ENCODE measurements at regions not wholly inside any gene's neighbourhood (a gene's known extent, or its start where the extent isn't known, plus 50 kb on each side); places are given as distances from the start of the nearest gene placed in this dataset.
"Not testable (repeated sequence)": the region's sequence is repeated elsewhere in the genome, so short reads cannot be mapped to it uniquely, and the experiment has no call there.

DNA sequence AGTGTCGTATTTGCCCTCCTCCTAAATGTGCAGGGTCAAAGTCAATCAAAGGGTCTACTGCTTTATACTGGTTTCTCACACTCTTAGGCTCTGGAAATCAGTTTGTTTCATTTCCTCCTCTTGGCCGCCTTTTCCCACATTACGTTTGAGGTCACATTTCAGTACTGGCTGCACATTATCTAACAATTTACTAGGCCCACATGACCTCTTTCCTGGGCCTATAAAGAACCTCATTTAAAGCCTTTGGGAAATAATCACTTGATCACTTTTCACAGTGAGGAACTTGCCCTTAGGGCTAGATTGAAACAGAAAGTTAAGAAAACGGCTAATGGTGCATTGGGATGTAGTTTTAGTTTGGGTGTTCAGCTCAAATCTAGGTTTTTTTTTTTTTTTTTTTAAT is 497.5 kb downstream of the RERGL start:
- H3K9me3 Mint-ChIP-seq, result peaks cover 0 to 31% (median 9%) of the 10 kb centered on the region in 9 donors
- DNase-seq, result no peak
- POLR2A ChIA-PET, result no interaction called here
- no peak overlapping the region for H3K4me3 Mint-ChIP-seq
- no peaks in the 10 kb centered on the region for H3K36me3 Mint-ChIP-seq
- no peak overlapping the region for H3K27ac Mint-ChIP-seq
- H3K27me3 Mint-ChIP-seq, result no peaks in the 10 kb centered on the region
- ATAC-seq, result no peak
- H3K4me1 Mint-ChIP-seq, result no peaks in the 10 kb centered on the region

DNA sequence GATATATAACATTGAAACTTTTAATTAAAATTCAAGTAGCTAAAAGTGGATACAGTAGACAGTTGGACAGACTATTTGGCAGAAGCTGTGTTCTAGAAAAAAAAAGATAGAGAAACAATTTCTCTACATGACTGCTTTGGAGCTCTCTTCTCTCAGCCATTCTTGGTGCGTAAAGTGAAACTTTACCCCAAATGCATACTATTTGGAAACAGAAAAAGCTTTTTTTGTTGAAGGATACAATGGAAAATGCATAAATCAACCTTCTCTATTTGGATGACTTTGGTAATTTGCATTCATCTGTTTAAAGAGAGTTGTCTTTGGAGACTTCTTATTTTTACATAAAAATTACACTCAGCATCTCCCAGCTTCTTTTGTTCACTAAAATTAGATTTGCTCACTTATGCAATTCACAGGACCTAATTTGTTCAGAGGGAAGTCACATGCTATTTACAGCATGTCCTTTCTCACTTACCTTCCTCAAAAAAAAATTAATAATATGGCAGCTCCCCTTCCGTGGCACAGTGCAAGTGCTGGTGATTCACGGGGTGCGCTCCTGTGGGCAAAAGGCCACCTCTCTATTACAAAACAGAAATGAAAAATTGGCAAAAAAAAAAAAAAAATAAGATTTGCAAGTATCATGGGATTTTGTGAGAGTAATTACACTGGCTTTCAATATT is 498.9 kb downstream of the RERGL start:
- Mint-ChIP-seq H3K27ac (no peak overlapping the region), H3K4me1 (no peaks in the 10 kb centered on the region), H3K36me3 (no peaks in the 10 kb centered on the region), H3K4me3 (no peak overlapping the region), H3K27me3 (no peaks in the 10 kb centered on the region), H3K9me3 (peaks cover 0 to 31% (median 3%) of the 10 kb centered on the region in 9 donors)
- ATAC-seq (no peak), DNase-seq (no peak)
- POLR2A ChIA-PET, result no interaction called here

DNA sequence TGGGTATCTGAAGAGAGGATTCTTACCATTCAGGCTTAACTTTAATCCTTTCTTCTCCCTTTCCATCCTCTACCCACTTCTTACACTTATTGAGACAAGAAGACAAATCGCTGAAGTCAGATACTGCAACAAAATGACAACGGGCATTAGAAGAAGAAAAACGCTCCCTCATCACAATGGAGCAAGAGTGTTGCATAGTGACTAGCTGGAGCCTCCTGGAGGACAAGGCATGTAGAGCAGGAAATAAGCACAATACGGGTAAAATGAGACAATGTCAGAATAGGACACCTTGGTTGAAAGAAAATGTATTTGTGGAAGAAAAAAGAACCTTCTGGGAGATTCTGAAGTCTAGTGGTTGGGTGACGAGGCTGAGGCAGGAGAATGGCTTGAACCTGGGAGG is 501.0 kb downstream of the RERGL start:
- DNase-seq, result no peak
- Mint-ChIP-seq H3K27me3 (no peaks in the 10 kb centered on the region), H3K27ac (no peak overlapping the region), H3K36me3 (no peaks in the 10 kb centered on the region), H3K4me1 (no peaks in the 10 kb centered on the region), H3K4me3 (no peak overlapping the region), H3K9me3 (peaks cover 0 to 31% (median 5%) of the 10 kb centered on the region in 9 donors)
- POLR2A ChIA-PET, result no interaction called here
- ATAC-seq, result no peak

DNA sequence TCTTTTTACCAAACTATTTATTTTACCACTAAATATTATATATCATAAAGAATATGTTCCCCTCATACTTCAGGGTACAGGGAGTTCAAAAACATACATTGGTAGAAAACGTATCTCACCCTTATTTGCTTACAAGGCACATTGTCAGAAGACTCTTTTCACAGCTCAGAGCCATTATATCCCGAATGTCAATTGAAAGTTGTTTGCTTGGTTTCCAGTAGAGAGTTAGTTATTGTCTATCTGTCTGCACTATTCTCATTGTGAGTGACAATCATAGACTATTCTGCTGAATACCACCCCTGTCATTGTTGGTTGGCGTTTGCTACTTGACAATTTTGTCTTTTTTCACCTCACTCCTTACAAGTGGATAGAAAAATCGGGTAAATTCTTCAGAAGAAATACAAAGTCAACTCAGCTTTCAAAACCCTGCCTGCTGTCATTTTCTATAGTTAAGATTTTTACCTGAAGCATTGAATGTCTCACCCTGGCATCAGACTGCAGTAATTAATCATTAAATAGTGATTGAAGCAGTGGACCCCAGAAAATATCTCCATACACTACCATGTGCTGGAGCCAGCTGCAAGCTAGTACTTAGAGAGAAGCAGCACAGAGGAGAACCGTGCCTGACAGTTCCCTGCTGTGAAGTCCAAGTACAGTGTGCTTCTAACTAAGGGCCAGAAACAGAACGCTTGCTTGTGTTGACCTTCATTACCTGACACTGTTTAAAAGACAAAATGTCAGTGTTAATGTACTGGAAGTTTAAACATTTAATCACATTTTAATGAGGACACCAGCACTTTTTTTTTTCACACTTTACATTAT is 510.6 kb downstream of the RERGL start:
- DNase-seq, result no peak
- POLR2A ChIA-PET, result no interaction called here
- no peak overlapping the region for H3K27ac Mint-ChIP-seq
- peaks cover 0 to 18% (median 5%) of the 10 kb centered on the region in 9 donors for H3K9me3 Mint-ChIP-seq
- no peaks in the 10 kb centered on the region for H3K4me1 Mint-ChIP-seq
- H3K4me3 Mint-ChIP-seq, result no peak overlapping the region
- no peaks in the 10 kb centered on the region for H3K36me3 Mint-ChIP-seq
- ATAC-seq, result no peak
- H3K27me3 Mint-ChIP-seq, result no peaks in the 10 kb centered on the region

DNA sequence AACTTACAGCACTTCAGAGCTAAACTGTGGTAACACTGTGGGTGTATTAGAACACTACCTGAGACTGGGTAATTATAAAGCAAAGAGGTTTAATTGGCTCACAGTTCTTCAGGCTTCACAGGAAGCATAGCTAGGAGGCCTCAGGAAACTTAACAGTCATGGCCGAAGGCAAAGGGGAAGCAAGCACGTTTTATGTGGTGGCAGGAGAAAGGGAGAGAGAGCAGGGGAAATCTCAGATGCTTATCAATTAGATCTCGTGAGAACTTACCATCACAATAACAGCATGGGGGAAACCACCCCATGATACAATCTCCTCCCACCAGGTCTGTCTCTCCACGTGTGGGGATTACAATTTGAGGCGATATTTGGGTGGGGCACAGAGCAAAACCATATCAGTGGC is 512.6 kb downstream of the RERGL start:
- H3K4me3 Mint-ChIP-seq, result no peak overlapping the region
- H3K36me3 Mint-ChIP-seq, result no peaks in the 10 kb centered on the region
- H3K27ac Mint-ChIP-seq, result no peak overlapping the region
- H3K9me3 Mint-ChIP-seq, result peaks cover 2 to 18% (median 8%) of the 10 kb centered on the region in 9 donors
- H3K4me1 Mint-ChIP-seq, result no peaks in the 10 kb centered on the region
- POLR2A ChIA-PET, result no interaction called here
- ATAC-seq (no peak), DNase-seq (no peak)
- no peaks in the 10 kb centered on the region for H3K27me3 Mint-ChIP-seq

DNA sequence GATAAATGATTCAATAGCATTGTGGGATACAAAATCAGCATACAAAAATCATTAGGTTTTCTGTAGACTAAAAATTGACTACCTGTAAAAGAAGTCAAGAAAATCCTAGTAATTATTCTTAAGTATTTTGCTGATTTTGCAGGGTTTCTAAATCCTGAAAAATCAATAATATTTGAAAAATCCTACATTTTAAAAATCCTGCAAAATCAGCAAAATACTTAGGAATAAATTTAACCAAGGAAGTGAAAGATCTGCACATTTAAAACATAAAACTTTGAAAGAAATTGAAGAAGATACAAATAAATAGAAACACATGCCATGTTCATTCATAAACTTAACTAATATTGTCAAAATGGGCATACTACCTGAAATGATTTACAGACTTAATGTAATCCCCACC is 517.7 kb downstream of the RERGL start:
- H3K9me3 Mint-ChIP-seq, result peaks cover 0 to 10% (median 4%) of the 10 kb centered on the region in 9 donors
- POLR2A ChIA-PET, result no interaction called here
- ATAC-seq (no peak), DNase-seq (no peak)
- no peaks in the 10 kb centered on the region for H3K4me1 Mint-ChIP-seq
- H3K27ac Mint-ChIP-seq, result no peak overlapping the region
- H3K27me3 Mint-ChIP-seq, result no peaks in the 10 kb centered on the region
- no peaks in the 10 kb centered on the region for H3K36me3 Mint-ChIP-seq
- no peak overlapping the region for H3K4me3 Mint-ChIP-seq

DNA sequence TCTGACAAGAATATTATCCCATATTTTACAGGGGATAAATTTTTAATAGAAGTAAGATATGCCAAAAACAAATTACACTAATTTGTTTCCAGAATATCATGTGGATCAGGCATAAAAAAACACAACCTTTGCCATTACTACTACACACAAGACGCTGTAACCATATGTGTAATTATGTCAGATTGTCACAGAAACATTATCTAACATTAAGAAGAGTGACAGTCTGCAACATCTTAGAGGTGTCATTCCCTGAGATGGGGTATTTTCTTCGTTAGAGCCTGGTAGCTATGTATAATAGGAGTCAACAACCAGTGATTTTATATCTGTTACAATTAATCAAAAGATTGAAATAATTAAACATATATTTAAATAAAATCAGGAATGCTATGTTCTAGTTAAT is 518.9 kb downstream of the RERGL start:
- Mint-ChIP-seq H3K4me3 (no peak overlapping the region), H3K27me3 (no peaks in the 10 kb centered on the region), H3K4me1 (no peaks in the 10 kb centered on the region), H3K27ac (no peak overlapping the region), H3K36me3 (no peaks in the 10 kb centered on the region), H3K9me3 (peaks cover 0 to 10% (median 2%) of the 10 kb centered on the region in 9 donors)
- ATAC-seq (no peak), DNase-seq (no peak)
- POLR2A ChIA-PET, result no interaction called here

DNA sequence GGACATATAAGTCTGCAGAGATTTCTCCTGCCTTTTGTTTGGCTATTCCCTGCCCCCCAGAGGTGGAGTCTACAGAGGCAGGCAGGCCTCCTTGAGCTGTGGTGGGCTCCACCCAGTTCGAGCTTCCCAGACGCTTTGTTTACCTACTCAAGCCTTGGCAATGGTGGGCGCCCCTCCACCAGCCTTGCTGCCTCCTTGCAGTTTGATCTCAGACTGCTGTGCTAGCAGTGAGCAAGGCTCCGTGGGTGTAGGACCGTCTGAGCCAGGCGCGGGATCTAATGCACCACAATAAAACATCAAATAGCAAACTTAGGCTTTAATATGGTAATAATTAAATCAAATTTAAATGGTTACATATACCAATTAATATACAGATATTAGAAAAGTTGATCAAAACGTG is 525.4 kb downstream of the RERGL start:
- H3K9me3 Mint-ChIP-seq, result peaks cover 0 to 22% (median 11%) of the 10 kb centered on the region in 9 donors
- H3K4me3 Mint-ChIP-seq, H3K27me3 Mint-ChIP-seq, H3K4me1 Mint-ChIP-seq, H3K27ac Mint-ChIP-seq, H3K36me3 Mint-ChIP-seq, ATAC-seq, POLR2A ChIA-PET, DNase-seq: not testable (repeated sequence)

DNA sequence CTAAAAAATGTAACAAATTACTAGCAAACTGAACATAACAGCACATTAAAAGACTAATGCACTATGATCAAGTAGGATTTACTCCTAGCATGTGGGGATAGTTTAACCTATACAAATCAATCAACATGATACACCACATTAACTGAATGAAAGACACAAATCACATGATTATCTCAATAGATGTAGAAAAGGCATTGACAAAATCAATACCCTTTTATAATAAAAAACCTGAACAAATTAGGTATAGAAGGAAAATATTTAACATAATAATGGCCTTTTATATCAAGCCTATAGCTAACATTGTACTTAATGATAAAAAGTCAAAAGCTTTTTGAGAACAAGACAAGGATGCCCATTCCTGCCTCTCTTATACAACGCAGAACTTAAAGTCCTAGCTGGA is 540.0 kb downstream of the RERGL start:
- no peaks in the 10 kb centered on the region for H3K27me3 Mint-ChIP-seq
- H3K27ac Mint-ChIP-seq, result no peak overlapping the region
- H3K9me3 Mint-ChIP-seq, result peaks cover 11 to 37% (median 20%) of the 10 kb centered on the region in 9 donors
- no peak overlapping the region for H3K4me3 Mint-ChIP-seq
- POLR2A ChIA-PET, result no interaction called here
- no peak for DNase-seq
- peaks cover 0 to 5% (median 0%) of the 10 kb centered on the region in 3 donors for H3K36me3 Mint-ChIP-seq
- no peaks in the 10 kb centered on the region for H3K4me1 Mint-ChIP-seq
- no peak for ATAC-seq

DNA sequence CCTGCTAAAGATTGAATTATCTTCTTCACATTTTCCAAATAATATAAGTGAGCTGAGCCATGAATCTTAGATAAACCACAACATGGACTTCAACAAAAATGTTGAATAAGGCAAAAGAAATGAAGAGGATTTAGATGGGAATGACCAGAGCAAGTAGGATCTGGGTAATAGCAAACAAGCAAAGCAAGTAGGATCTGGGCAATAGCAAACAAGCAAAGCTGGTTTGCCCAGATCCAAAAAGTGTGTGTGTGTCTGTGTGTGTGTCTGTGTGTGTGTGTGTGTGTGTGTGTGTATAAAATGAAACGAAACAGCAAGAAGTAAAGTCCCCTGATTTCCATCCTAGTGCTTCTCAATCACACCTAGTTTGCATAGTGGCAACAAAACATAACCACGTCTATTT is 549.1 kb downstream of the RERGL start:
- Mint-ChIP-seq H3K4me3 (no peak overlapping the region), H3K27ac (no peak overlapping the region), H3K9me3 (peaks cover 4 to 59% (median 16%) of the 10 kb centered on the region in 9 donors), H3K4me1 (no peaks in the 10 kb centered on the region), H3K27me3 (no peaks in the 10 kb centered on the region), H3K36me3 (no peaks in the 10 kb centered on the region)
- no peak for ATAC-seq
- DNase-seq, result no peak
- POLR2A ChIA-PET, result no interaction called here

DNA sequence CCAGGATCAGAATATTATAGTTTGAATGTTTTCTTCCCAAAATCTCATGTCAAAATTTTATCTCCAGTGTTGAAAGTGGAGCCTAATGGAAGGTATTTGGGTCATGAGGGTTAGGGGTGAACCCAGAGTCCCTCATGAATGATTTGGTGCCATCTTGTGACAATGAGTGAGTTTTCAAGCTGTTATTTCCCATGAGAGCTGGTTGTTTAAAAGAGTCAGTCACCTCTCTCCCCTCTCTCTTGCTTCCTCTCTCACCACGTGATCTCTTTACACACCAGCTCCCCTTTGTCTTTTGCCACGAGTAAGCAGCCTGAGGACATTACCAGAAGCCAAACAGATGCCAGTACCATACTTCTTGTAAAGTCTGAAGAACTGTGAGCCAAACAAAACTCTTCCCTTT is 561.6 kb downstream of the RERGL start:
- peaks cover 0 to 19% (median 3%) of the 10 kb centered on the region in 9 donors for H3K9me3 Mint-ChIP-seq

DNA sequence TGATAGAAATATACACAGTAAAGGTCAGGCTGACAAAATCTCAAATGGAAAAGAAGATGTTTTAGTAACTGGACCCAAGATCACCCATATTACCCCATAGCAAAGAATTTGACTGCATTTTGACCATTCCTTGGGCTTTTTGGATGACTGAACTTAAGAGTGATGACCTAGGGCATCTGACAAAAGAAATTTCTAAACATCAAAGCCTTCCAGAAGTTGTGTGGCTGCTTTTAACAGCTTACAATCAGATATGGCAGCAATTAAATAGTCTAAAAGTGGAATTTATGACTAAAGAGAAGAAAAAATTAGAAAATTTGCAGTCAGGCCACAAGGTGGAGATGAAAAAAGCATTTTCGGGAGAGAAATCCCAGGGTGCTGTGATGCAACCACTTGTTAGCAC is 563.0 kb downstream of the RERGL start:
- Mint-ChIP-seq H3K27ac (no peak overlapping the region), H3K4me3 (no peak overlapping the region), H3K4me1 (no peaks in the 10 kb centered on the region), H3K27me3 (no peaks in the 10 kb centered on the region), H3K9me3 (peaks cover 0 to 19% (median 3%) of the 10 kb centered on the region in 9 donors), H3K36me3 (no peaks in the 10 kb centered on the region)
- DNase-seq (no peak), ATAC-seq (no peak)
- POLR2A ChIA-PET, result no interaction called here

More for the DNA sequence above, 561.6 kb downstream of the RERGL start:
- no peak overlapping the region for H3K4me3 Mint-ChIP-seq
- H3K27me3 Mint-ChIP-seq, result no peaks in the 10 kb centered on the region
- POLR2A ChIA-PET, result no interaction called here
- H3K27ac Mint-ChIP-seq, result peak overlapping the region in 1 of 10 donors; percentile 66
- no peak for DNase-seq
- no peaks in the 10 kb centered on the region for H3K36me3 Mint-ChIP-seq
- no peak for ATAC-seq
- no peaks in the 10 kb centered on the region for H3K4me1 Mint-ChIP-seq

DNA sequence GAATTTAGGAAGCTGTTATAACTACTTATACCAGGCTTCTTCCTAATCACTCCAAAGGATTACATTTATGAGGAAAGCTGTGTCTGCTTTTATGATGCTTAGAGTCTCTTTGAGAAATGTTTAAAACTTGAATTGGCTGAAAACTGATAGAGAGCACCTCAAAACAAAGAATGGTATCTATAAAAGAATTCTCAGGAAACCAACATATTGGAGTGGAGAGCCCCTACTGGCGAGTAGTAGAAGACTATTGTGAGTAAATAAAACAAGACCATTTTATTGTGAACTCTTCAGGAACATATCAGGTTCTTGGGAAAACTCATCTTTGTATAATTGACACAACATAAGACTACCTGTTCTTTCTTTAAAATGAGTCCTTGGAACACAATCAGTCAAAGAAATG is 578.6 kb downstream of the RERGL start:
- Mint-ChIP-seq H3K4me3 (no peak overlapping the region), H3K9me3 (peaks cover 0 to 28% (median 15%) of the 10 kb centered on the region in 9 donors), H3K36me3 (no peaks in the 10 kb centered on the region), H3K4me1 (no peaks in the 10 kb centered on the region), H3K27me3 (no peaks in the 10 kb centered on the region), H3K27ac (no peak overlapping the region)
- POLR2A ChIA-PET, result no interaction called here
- DNase-seq, result no peak
- no peak for ATAC-seq

DNA sequence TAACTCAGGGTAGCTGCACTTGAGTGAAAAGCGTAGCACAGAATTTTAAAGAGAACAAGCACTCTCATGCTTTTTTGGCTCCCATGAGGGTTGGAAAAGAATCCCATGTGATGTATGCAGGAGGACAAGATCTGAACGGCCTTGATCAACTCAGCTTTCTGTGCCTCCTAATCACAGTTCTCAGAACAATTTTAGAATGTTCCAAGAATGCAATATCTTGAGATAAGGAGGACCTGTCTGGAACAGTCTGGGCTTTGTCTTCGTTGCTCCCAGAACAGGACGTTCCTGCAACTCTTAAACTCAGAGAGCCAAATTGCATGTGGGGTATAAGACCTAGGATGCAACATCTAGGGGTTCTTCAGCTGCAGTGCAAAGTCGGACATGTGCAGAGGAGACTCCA is 582.7 kb downstream of the RERGL start:
- H3K9me3 Mint-ChIP-seq, result peaks cover 0 to 13% (median 5%) of the 10 kb centered on the region in 9 donors
- no peaks in the 10 kb centered on the region for H3K27me3 Mint-ChIP-seq
- POLR2A ChIA-PET, result no interaction called here
- no peak for DNase-seq
- no peak overlapping the region for H3K27ac Mint-ChIP-seq
- no peak overlapping the region for H3K4me3 Mint-ChIP-seq
- no peaks in the 10 kb centered on the region for H3K36me3 Mint-ChIP-seq
- ATAC-seq, result no peak
- no peaks in the 10 kb centered on the region for H3K4me1 Mint-ChIP-seq

All from naive thymus-derived CD8-positive, alpha-beta T cell (primary cell).